Fibroblast of villous mesenchyme (primary cell): ENCODE measurements at regions not wholly inside any gene's neighbourhood (a gene's known extent, or its start where the extent isn't known, plus 50 kb on each side); places are given as distances from the start of the nearest gene placed in this dataset.
"Not testable (repeated sequence)": the region's sequence is repeated elsewhere in the genome, so short reads cannot be mapped to it uniquely, and the experiment has no call there.

Experiments
- DNase-seq: peaks from one replicate; pipeline ENCODE4 v3.0.0-alpha.2; 2010; ENCODE audit warnings: low read depth
- H3K4me3 ChIP-seq: 2 replicates; pipeline ENCODE4 v1.5.1; 2011; ENCODE audit warnings: low read depth, mild to moderate bottlenecking, low read length
- TF ChIP-seq, protein P1 (sequence below): IDR thresholded peaks from 2 replicates; pipeline ENCODE4 v1.5.1; 2012; ENCODE audit warnings: low read depth, mild to moderate bottlenecking, low read length; ENCODE audit not compliant: insufficient read depth

DNA sequence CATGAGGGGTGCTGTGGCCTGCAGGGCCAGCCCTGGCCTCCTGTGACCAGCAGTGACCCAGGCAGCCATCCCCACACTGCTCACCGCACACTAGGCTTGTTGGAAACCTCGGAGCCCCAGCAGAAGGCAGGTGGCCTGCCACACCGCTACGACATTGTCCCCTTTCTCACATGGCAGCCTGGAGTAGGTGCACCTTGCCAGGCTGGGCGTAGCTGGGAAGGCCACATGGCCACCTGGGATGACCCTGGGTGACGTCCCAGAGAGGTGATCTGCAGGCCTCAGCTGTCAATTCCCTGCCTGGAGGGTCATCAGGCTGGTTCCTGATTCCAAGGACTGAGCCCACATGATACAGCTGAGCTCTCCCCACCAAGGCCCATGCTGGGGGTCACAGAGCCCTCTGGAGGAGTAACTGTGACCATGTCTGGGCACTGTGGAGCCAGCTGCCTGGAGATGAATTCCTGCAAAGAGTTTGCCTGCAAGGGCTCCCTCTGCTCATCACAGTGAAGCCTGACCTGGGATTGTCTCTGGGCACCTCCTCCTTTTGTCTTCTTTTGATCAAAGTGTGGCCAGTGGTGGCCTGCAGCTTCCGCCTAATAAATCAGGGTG lies 119.6 kb upstream of the OTOS start:
- no peak overlapping the region for H3K4me3 ChIP-seq
- TF ChIP-seq, protein P1, sequence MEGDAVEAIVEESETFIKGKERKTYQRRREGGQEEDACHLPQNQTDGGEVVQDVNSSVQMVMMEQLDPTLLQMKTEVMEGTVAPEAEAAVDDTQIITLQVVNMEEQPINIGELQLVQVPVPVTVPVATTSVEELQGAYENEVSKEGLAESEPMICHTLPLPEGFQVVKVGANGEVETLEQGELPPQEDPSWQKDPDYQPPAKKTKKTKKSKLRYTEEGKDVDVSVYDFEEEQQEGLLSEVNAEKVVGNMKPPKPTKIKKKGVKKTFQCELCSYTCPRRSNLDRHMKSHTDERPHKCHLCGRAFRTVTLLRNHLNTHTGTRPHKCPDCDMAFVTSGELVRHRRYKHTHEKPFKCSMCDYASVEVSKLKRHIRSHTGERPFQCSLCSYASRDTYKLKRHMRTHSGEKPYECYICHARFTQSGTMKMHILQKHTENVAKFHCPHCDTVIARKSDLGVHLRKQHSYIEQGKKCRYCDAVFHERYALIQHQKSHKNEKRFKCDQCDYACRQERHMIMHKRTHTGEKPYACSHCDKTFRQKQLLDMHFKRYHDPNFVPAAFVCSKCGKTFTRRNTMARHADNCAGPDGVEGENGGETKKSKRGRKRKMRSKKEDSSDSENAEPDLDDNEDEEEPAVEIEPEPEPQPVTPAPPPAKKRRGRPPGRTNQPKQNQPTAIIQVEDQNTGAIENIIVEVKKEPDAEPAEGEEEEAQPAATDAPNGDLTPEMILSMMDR: no peak
- no peak for DNase-seq

DNA sequence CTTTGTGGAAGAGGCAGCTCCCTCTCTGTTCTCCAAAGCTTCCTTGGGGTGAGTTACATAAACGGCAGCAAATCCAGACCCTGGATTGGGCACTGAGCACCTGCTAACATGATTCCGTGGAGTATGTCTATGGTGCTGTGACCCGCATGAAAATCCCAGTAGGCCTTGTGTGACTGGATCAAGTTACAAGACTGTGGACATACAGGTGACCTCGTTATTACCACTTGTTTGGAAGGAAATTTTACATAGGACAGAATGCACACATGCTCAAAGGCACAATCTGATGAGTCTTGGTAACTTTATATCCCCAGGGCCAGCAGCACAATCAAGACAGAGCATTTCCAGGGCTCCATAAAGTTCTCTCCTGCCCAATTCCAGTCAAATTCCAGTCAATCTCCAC lies 120.2 kb upstream of the OTOS start:
- DNase-seq: no peak
- TF ChIP-seq, protein P1: no peak
- no peak overlapping the region for H3K4me3 ChIP-seq

DNA sequence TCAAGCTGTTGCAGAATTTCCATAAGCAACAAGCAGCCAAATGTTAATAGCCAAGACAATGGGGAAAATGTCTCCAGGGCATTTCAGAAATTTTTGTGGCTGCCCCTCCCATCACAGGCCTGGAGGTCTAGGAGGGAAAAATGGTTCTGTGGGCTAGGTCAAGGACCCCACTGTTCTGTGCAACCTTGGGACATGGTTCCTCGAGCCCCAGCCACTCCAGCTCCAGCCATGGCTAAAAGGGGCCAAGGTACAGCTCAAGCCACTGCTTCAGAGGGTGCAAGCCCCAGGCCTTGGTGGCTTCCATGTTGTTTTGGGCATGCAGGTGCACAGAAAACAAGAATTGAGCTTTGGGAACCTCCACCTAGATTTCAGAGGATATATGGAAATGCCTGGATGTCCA lies 122.1 kb upstream of the OTOS start:
- not testable (repeated sequence) for DNase-seq, H3K4me3 ChIP-seq

DNA sequence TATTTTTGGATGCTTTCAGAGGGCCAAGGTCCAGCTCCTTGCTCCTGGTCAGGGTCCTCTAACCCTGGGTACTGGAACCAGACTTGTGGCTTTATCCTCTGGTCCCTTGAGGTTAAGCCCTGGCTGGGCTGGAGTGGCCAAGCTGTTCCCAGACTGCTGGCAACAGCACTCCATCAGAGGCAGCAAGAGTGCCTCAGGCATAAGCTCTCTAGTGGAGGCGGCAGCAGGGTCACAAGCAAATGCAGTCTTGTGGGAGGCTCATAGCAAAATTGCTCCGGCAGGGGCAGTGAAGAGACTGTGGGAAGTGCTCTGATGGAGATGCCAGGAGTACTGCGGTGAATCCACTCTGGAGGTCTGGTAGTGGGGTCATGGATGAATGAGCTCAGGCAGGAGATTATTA lies 128.9 kb upstream of the OTOS start:
- H3K4me3 ChIP-seq: no peak overlapping the region
- TF ChIP-seq, protein P1: no peak
- DNase-seq: no peak

DNA sequence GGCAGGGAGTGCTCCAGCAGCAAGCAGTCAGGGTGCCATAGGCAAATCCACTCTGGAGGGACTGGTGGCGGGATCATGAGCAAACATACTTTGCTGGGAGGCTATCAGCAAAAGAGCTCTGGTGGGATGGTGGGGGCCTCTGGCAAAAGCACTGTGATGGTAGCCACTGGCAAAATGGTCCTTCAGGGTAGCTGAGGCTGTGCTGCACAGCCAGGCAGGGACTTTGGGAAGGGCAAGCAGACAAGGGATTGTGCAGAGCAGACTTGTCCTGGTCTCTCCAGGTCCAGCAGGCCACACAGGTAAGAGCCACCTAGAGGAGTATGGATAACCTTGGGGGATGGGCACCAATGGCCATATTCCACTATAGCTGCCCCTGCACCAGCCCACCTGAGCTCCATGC lies 129.4 kb upstream of the OTOS start:
- H3K4me3 ChIP-seq: no peak overlapping the region

DNA sequence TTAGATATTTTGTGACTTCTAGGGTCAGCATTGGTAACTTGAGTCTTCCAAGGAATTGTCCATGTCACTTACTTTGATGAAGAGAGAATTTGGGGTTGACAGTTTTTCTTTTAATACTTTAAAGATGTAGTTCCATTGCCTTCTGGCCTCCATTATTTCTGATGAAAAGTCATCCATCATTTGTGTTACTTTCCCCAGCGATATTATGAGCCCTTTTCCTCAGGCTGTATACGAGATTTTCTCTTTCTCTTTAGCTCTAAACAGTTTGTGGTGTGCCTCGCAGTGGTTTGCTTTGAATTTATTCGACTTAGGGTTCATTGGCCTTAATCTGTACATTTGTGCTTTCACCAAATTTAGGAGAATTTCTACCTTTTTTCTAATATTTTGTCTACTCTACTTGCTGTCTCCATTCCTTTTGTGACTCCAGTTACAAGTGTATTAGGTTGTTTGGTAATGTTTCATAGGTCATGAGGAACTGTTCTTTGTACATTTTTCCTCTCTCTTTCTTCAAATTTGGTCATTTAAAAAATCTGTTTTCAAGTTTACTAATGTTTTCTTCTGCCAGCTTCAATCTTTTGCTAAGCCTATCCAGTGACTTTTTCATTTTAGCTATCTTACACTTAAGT lies 131.4 kb upstream of the OTOS start:
- DNase-seq: no peak
- H3K4me3 ChIP-seq: no peak overlapping the region
- TF ChIP-seq, protein P1: no peak

More for the DNA sequence above, 129.4 kb upstream of the OTOS start:
- TF ChIP-seq, protein P1: no peak
- no peak for DNase-seq

DNA sequence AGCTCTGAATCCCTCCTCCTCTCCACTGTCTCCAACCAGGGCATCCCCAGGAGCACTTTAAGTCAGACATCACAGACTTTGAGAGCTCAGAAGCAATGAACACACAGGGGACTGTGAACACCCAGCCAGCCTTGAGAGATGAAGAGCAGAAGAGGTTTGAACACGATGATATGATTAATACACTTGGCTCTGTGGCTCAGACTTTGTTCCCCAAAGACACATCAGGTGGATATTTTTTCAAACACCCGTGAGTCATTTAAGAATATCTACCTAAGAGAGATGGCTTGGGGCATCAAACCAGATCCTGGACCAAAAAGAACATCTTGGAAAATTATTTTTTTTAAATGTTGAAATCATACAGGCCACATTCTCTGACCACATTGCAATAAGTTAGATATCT lies 134.9 kb upstream of the OTOS start:
- TF ChIP-seq, protein P1: no peak
- no peak overlapping the region for H3K4me3 ChIP-seq
- DNase-seq: no peak
